Skeletal muscle cell (primary cell): ENCODE measurements at regions not wholly inside any gene's neighbourhood (a gene's known extent, or its start where the extent isn't known, plus 50 kb on each side); places are given as distances from the start of the nearest gene placed in this dataset.
"Not testable (repeated sequence)": the region's sequence is repeated elsewhere in the genome, so short reads cannot be mapped to it uniquely, and the experiment has no call there.

ENCODE experiments used
- DNase-seq: peaks from one replicate; pipeline ENCODE4 v3.0.0-alpha.2; 2010; ENCODE audit warnings: low read depth
- H3K4me3 ChIP-seq: 2 replicates; pipeline ENCODE4 v1.5.1; 2011; ENCODE audit warnings: low read depth, mild to moderate bottlenecking, control low read depth, low read length, moderate library complexity

GRCh38 chr7:121505540-121506182, 109.6 kb upstream of the FAM3C start:
- no peak for DNase-seq
- no peak overlapping the region for H3K4me3 ChIP-seq

- DNase-seq, result no peak
- H3K4me3 ChIP-seq, result no peak overlapping the region
Measured at GRCh38 chr7:121505021-121505420, 108.9 kb upstream of the FAM3C start.

- H3K4me3 ChIP-seq, result no peak overlapping the region
- peak; percentile 39 for DNase-seq
Measured at GRCh38 chr7:121504482-121504881, 108.4 kb upstream of the FAM3C start.

DNA sequence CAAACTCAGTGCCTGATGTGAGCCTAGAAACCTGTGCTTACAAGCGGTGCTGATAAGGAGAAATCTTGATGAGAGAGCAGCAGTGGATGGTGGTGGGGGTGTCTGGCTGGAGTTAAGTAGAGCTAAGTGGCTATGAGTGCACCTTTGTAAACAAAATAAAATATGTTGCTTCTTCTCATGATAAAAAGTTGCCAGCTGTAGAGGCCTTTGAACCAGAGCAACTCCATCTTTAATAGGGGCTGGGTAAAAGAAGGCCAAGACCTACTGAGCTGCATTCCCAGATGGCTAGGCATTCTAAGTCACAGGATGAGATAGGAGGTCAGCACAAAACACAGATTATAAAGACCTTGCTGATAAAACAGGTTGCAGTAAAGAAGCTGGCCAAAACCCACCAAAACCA, 107.6 kb upstream of the FAM3C start:
- DNase-seq, result no peak
- no peak overlapping the region for H3K4me3 ChIP-seq

DNA sequence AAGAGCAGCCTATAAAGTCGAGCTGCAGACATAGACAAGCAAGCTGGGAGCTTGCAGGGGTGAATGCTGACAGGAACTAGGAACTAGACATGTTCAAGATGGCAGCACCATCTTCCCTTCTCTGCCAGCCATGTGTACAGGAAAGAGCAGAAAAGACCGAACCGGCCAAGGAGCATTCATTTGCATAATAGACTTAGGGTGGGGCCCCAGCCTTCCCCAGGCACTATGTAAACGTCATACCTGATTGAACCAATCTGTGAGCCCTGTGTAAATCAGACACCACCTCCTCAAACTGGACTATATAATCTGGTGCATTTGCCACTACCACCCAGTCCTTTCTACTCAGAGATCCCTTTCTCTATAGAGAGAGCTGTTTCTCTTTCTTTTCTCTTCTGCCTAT, 106.9 kb upstream of the FAM3C start:
- H3K4me3 ChIP-seq, result no peak overlapping the region
- DNase-seq, result no peak

DNA sequence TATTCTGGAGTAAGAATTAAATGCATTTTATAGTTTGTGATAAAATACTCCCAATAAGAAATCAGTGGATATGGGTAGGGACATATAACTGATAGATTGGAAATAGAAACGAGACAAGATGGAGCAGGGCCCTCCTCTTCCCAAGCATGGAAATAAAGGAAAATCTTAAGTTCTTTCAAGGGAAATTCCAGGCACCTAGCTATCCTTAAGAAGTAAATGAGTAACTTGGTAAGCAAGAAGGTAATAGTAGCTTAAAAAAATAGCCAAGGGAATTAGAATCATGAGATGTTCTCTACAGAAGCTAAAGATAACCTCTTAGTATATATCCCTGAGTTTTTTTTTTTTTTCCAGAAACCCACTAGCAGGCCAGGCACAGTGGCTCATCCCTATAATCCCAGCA, 105.5 kb upstream of the FAM3C start:
- H3K4me3 ChIP-seq, result no peak overlapping the region
- no peak for DNase-seq

DNA sequence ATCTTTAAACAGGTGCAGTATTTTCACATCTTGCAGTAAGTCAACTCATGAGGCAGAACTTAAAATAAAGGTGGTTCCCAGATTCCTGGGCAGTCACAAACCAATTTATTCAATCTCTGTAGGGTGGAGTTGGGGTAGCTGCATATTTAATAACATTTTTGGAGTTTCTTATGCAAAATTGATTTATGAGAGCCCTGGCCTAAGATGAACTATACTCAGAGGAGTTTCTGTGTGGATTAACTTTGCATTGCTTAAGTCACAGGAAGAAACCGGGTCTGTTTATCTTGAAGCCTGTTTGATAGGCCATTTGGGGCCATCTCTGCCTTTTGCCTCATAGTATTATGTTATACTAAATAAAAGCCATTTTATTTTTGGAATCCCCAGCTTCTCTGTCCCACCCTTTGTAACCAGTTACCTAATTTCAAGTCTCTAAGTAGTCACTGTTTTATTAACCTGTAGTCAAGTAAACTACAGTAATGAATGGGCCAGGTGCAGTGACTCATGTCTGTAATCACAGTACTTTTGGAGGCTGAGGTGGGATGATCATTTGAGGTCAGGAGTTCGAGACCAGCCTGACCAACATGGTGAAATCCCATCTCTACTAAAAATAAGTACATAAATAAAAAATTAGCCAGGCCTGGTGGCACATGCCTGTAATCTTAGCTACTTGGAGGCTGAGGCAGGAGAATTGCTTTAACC, 104.4 kb upstream of the FAM3C start:
- H3K4me3 ChIP-seq, result no peak overlapping the region
- no peak for DNase-seq

DNA sequence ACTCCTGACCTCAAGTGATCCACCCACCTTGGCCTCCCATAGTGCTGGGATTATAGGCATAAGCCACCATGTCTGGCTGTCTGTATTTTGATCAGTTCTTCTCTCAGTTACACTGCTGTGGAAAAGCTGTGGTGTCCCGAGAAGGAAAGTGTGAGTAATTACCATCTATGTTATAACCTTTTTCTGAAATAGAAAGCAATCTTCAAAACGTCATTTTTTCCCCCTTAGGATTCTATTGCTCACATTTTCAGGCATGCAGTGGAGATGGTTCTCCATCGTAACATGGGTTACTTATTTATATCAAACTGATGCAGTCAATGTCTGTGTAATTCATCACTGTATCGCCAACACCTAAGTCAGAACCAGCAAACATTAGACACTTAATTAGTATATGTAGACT, 103.5 kb upstream of the FAM3C start:
- H3K4me3 ChIP-seq, result no peak overlapping the region
- DNase-seq, result no peak

DNA sequence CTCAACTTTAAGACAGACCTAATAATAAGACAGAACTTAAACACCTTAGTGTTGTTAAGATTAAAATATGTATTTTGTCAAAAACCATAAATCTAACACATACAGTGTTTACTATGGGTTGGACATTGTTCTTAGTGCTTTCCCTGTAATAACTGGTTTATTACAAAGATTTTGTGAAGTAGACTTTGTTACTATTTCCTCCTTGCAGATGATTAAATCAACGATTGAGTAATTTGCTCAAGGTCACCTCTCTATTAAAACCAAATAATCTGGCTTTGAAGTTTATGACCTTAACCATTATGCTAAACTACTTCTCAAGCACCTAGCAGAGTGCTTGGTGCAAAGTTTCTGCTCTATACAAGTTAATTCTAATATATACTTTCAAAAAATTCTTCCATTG, 102.7 kb upstream of the FAM3C start:
- no peak overlapping the region for H3K4me3 ChIP-seq
- DNase-seq, result no peak

DNA sequence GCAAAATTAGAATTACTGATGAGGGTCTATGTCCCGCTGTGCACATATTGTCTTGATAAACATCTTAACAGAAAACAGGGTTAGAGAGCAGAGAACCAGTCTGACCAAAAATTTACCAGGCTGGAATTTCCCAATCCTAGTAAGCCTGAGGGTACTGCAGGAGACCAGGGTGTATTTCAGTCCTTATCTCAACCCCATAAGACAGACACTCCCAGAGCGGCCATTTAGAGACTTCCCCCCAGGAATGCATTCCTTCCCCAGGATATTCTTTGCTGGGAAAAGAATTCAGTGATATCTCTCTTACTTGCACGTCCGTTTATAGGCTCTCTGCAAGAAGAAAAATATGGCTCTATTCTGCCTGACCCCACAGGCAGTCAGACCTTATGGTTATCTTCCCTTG, 101.4 kb upstream of the FAM3C start:
- DNase-seq, H3K4me3 ChIP-seq: not testable (repeated sequence)

DNA sequence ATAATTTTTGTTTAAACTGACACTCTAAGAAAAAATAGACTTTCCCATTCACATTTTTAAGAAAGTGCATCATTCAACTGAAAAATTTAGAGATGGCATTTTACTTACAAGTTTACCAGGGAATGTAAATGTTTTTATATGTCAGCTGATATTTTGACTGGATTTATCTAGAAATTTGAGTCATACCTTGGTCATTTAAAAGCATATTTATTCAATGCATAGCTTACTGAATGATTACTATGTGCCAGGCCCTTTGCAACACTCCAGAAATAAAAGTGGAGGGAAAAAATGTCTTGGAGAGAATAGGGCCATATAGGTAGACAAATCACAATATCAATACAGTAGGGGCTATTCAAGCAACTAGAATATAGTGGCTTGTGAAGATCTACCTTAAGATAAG, 98.4 kb upstream of the FAM3C start:
- no peak overlapping the region for H3K4me3 ChIP-seq
- no peak for DNase-seq

DNA sequence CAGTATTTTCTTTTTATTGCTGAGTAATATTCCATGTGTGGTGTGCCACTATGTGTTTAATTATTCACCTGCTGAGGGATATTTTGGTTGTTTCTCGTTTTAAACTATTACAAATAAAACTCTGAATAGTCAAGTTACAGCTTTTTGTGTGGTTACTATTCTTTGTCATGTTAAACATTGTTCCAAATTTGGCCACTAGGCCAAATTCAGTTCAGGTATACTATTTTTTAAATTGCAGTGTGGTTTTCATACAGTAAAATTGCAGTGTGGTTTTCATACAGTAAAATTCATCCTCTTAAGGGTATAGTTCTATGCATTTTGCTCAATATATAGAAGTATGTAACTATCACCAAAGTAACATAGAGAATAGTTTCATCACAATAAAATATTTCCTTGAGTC, 97.4 kb upstream of the FAM3C start:
- no peak for DNase-seq
- no peak overlapping the region for H3K4me3 ChIP-seq

GRCh38 chr7:121490309-121490708, 94.2 kb upstream of the FAM3C start:
- no peak overlapping the region for H3K4me3 ChIP-seq
- DNase-seq, result no peak

DNA sequence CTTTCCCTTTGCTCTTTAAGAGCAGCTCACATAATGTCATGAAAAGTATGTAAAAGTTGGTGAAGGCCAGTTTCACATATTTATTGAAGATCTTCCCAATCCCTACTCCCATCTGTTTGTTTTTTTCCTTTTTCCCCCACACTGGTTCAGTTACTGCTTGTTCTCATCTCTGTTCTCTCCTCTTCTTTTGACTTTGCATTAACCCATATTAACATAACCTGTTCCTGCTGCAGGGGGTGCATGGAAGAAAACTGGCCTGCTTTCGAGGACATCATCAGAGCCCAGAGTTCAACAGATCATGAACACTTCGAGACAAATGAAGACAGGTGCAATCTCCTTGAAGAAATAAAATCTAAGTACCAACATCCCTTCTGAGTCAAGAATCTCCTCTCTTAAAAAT, 93.3 kb upstream of the FAM3C start:
- DNase-seq, result no peak
- no peak overlapping the region for H3K4me3 ChIP-seq

DNA sequence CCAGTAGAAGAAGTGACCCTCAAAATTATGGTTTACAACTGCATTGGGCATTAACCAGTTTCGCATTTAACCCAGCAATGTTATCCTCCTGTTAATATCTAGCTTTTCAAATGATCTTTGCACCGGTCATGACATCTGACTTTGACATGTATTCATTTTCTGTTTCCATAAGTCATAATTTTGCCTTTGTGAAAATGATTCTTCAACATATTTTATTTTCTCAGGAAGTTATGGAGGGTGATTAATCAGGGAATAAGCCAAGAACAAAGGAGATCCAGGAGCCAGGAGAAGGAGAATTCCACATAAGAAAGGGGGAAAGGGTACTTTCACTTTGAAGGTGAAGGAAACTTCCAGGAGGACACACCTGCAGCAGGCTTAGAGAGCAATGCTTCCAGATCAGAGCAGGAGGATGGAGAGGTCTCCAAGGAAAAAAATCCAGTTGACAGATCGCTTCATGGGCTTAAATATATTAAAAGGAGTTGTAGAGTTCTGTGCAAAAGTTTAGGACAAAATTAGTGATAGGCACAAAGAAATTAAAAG, 92.1 kb upstream of the FAM3C start:
- DNase-seq, result no peak
- H3K4me3 ChIP-seq, result no peak overlapping the region

DNA sequence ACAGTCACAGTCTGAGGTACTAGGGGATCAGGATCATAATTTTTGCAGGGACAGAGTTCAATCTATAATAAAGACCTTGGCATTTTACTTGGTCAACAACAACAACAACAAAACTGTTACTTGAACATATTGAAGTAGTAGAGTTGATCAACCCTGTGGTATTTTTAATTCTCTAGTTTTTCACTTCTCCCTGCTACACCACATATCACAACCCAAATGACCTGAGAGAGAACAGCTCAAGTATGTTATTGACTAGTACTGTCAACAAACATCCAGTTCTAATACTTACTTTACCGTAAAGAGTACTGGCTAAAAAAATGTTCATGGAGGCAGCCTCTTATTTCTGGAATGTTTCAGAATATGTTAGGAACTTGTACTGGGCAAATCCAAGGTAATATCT, 90.5 kb upstream of the FAM3C start:
- no peak for DNase-seq
- no peak overlapping the region for H3K4me3 ChIP-seq

DNA sequence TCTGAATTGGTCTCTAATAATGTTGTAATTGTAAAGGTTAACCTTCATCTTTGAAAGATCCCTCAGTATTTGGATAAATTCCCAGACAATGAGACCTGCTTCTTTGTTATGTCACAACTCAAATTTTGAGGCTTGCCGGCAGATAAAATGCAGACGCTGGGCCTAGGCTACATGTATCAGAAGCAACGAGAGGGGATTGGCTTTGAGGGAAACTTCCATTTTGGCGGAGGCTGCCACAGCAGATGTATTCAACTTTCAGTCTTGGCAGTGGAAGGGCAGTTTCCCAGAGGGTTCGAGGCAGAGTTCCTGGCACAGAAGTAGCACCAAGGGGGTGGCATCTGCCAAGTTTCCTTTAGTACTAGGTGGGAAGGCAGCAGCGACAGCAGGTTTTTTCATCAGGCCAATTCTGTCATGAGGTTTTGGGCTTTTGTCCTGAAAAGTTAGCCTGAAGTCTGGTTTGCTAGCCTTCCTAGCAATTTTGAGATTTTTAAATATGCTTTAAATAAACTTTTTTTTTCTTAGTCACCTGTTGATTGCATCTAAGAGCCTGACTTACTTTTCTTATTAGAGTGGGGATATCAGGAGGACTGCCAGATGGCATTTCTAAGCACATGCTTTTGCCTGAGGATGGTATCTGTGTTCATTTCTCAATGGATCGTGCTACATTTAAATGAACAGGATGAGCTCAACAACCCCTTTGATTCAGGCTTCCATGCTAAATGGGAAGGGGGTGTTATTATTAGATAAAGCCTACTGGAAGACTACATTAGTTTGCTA, 89.5 kb upstream of the FAM3C start:
- no peak for DNase-seq
- H3K4me3 ChIP-seq, result no peak overlapping the region

DNA sequence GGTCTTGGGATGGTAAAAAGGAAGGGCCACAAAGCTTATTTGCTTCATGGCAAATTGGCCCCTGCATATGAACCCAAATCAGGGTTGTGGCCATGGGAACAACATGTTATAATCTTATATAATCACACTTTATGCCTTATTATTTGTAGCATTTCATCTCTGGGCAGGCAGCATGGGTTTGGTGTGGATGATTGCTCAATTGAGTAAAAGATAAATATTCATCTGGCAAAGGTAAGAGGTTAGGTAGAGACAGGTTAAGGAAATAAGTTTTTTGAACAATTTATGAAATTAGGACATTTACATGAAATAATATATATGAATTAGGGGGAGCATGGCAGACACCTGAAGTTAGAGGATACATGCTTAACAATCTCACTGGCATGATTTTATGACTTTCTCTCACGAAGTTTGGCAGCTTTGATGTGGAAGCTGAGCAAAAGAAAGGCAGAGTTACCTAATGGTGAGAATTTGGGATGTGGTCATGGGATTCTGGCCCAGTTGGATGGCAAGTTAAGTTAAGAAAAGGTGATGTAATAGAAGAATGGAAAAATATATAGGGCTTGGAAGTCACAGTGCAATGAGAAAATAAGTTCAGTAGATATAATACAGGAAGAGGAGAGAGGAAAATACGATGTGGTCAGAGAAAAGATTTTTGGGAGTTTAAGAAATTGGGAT, 88.1 kb upstream of the FAM3C start:
- DNase-seq, result no peak
- H3K4me3 ChIP-seq, result no peak overlapping the region

DNA sequence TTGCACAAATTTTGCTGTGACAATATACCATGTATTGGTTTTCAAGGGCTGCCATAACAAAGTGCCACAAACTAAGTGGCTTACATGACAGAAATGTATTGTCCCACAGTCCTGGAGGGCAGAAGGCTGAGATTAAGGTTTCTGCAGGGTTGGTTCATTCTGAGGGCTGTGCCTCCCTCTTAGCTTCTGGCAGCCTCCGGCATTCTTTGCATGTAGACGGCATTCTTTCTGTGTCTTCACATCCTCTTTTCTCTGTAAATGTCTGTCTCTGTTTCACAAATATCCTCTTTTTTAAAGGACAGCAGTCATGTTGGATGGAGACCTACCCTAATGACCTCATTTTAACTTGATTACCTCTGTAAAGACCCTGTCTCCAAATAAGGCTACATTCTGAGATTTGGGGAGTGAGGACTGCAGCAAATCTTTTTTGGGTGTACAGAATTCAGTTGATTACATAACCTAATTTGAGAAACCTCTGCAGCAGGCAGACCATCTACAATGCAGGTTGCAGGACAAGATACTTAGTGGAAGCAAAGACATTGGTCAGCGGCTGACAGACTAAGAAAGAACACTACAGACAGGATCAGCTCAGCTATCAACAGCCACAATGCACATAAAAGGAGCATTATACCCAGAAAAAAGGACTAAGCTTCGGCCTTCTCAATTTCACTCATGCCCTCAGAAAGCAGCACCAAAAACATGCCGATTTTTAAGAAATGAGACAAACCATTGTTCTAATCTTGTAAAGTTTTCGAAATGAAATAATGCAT, 84.6 kb upstream of the FAM3C start:
- DNase-seq, result no peak
- no peak overlapping the region for H3K4me3 ChIP-seq
